HuH-7 (cell line): ENCODE measurements at regions not wholly inside any gene's neighbourhood (a gene's known extent, or its start where the extent isn't known, plus 50 kb on each side); places are given as distances from the start of the nearest gene placed in this dataset.
A peak's percentile ranks its signal among the peaks of the same experiment; 100 is the strongest.

Experiments used
- DNase-seq: peaks from one replicate; pipeline ENCODE4 v3.0.0; 2011; ENCODE audit warnings: low spot score

GRCh38 chr6:170232186-170233002, 58.5 kb downstream of the DLL1 start:
- DNase-seq = no peak

GRCh38 chr6:170231293-170232185, 59.3 kb downstream of the DLL1 start:
- no peak for DNase-seq

- no peak for DNase-seq
These were observed 60.2 kb downstream of the DLL1 start for GRCh38 chr6:170230520-170231292.

- no peak for DNase-seq
These were observed 60.9 kb downstream of the DLL1 start for GRCh38 chr6:170229851-170230519.

GRCh38 chr6:170229396-170229795, 61.5 kb downstream of the DLL1 start:
- no peak for DNase-seq

GRCh38 chr6:170228946-170229310, 62.0 kb downstream of the DLL1 start:
- no peak for DNase-seq

- no peak for DNase-seq
These were observed 62.6 kb downstream of the DLL1 start for GRCh38 chr6:170227996-170228945.

GRCh38 chr6:170227521-170227983, 63.3 kb downstream of the DLL1 start:
- DNase-seq = no peak

GRCh38 chr6:170226647-170227046, 64.2 kb downstream of the DLL1 start:
- no peak for DNase-seq

GRCh38 chr6:170225852-170226417, 64.9 kb downstream of the DLL1 start:
- no peak for DNase-seq

GRCh38 chr6:170224694-170225660, 65.9 kb downstream of the DLL1 start:
- DNase-seq = no peak

GRCh38 chr6:170223718-170224693, 66.9 kb downstream of the DLL1 start:
- no peak for DNase-seq

GRCh38 chr6:170222498-170223471, 68.1 kb downstream of the DLL1 start:
- no peak for DNase-seq

GRCh38 chr6:170221753-170222400, 69.0 kb downstream of the DLL1 start:
- peak; percentile 56 for DNase-seq

- no peak for DNase-seq
These were observed 69.7 kb downstream of the DLL1 start for GRCh38 chr6:170221052-170221752.
